GM19452 (cell line): ENCODE measurements at regions not wholly inside any gene's neighbourhood (a gene's known extent, or its start where the extent isn't known, plus 50 kb on each side); places are given as distances from the start of the nearest gene placed in this dataset.

ENCODE experiments used
- ATAC-seq: cut with Tn5 transposase; IDR thresholded peaks from one replicate; pipeline ENCODE4 v1.9.1; 2021; ENCODE audit not compliant: unreplicated experiment

DNA sequence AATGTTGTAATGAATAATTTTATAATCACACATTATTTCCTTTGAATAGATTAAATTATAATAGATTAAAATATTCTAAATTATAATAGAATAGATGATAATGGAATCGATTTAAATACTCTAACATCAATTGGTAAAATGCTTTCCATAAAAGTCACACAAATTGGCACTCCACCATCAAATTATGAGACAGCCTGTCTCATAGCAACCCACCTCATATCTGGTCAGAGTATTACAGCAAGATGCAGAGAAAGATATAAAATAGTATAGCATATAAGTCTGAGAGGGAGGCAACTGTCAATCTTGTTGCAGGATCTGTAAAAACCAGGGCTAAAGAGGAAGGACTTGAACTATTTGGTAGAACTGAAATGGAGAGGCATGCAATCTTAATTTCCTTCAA, 98.4 kb upstream of the NCKAP5 start:
- no peak for ATAC-seq

DNA sequence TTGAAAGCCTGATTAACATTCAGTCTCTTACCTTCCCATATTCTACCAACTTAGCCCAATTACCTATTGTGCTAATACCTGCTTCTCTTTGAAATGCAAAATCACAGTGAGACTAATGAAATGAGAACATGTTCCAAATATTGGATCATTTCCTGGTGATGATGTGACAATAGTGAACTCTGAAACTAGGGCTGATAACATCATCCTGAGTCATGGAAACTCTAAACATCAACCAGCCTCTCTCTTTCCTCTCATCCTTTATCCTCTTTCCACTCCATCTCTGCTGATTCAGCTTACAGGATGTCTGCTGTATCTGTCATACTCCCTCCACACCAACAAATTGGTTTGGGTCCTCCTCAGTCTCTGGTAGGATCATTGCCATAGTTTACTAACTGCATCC, 98.8 kb upstream of the NCKAP5 start:
- no peak for ATAC-seq

DNA sequence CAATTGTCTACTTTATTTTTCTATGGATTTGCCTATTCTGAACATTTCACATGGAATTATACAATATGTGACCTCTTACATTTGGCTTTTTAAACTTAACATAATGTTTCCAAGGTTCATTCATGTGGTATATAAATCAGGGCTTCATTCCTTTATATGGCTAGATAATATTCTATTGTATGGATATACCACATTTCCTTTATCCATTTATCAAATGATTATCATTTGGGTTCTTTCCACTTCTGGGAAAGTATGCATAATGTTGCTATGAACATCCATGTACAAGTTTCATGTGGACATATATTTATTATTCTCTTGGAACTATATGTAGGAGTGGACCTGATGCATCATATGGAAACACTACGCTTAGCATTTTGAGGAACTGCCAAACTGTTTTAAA, 99.7 kb upstream of the NCKAP5 start:
- no peak for ATAC-seq

- ATAC-seq = no peak
These were observed 100.3 kb upstream of the NCKAP5 start for GRCh38 chr2:133668547-133668946.

DNA sequence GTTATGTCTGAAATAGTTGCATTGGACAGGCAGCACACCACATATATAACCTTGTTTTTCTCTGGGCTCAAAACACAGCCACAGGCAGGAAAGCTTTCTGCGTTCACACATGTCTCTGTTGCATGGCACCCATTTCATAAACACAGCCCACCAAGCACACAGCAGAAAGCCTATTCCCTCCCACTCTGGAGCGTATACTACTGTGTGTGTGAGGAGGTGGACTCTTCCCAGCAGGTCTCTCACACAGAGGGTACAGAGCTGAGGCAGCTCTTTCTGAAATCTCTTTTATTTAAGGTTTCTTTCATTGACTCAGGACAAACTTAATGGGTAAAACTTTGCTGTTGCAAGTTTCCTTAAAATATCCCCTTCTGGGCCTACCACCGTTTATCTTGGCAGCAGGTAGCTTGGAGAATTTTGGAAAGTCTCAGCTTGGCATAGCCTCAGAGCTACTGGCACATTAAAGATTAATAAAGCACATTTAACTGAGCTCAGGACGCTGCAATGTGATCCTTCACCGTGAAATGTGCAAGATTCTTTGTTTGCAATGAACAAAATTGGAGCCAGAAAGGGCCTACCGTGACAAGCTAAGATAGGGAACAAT, 105.1 kb upstream of the NCKAP5 start:
- ATAC-seq = no peak

DNA sequence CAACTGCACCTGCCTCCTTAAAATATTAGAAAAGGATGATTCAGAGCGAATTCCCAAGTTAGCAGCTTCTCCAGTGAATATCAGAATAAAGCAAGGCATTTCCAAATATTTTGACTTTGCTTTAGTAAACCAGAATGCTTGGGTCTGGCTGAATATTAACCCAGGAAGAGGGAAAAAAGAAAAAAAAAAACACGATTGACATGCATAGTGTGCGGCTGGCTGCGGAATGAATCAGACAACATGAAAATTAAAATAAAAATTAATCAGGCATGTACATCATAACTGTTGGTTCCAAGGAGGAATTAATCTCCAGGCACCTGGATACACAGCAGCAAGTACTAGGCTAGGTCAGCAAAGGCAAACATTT, 105.8 kb upstream of the NCKAP5 start:
- ATAC-seq = no peak

DNA sequence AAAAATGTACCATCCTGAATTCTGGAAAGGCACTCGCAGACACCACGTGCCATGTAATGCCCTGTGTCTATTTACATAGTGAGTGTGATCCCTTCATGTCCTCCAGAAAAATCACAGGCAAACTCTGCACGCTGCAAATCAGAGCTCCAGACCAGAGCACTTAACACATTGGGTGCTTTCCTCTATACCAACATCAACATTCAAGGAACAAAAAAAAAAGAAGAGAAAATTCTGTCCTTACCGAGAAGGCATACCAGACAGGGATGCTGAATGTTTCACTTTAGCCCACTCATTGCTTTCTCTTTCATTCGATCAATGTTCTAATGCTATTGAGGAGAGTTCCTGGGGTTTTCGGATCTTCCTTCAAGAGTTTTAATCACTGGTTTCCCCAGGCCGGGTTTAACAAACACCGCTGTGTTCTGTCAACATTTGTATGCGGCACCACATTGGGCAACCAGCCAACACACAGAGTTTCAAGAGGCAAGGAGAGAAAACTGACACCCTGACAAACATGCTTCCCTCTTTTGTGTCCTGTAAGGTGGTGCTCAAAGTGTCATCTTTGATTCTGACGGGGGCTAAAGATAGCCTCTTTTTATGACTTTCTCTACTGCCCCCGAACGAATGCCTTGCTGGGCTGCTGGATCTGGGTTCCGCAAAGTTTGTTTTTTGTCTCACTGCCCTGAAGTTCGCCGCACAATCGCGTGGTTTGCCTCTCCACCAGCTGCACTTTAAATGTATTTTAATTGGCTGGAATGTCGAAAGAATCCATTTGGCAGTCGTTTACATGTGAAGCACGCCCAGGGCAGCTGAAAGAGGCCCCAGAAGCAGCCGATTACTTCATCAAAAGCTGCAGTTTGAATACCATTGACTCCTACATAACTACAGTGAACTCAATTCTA, 106.4 kb upstream of the NCKAP5 start:
- no peak for ATAC-seq

- ATAC-seq = no peak
These were observed 108.3 kb upstream of the NCKAP5 start for GRCh38 chr2:133676392-133677130.

DNA sequence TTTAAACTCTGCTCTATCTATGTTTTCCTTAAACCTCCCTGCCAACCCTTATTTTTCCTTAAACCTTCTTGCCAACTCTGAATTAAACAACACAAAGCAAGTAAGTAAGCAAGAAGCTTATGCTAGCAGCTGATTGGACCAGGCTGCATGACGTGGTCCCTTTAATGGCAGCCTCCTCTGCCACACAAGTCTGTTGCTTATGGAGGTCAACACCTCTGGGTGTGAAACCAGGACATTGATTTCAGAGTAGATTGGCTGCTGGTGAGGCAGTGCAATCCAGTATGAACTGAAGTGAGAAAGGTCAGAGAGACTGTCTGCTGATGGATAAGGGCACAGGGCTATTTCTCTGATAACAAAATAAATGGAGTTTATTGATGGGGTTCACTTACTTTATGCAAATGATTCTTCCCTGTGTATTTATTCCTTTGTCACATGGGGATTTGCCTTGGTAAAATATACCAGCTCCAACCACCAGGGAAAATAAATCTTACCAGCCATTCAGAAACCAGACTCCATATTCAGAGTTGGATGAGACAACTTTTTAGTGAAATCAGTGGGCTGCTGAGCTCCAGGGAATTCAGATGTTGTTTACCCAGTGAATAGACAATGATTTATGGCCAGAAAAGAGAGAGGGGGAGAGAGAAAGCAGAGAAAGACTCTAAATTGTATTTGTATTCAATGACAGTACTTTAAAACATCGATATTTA, 112.2 kb upstream of the NCKAP5 start:
- ATAC-seq = no peak

- ATAC-seq = no peak
These were observed 114.1 kb upstream of the NCKAP5 start for GRCh38 chr2:133682347-133682746.

GRCh38 chr2:133682906-133683305, 114.6 kb upstream of the NCKAP5 start:
- no peak for ATAC-seq

DNA sequence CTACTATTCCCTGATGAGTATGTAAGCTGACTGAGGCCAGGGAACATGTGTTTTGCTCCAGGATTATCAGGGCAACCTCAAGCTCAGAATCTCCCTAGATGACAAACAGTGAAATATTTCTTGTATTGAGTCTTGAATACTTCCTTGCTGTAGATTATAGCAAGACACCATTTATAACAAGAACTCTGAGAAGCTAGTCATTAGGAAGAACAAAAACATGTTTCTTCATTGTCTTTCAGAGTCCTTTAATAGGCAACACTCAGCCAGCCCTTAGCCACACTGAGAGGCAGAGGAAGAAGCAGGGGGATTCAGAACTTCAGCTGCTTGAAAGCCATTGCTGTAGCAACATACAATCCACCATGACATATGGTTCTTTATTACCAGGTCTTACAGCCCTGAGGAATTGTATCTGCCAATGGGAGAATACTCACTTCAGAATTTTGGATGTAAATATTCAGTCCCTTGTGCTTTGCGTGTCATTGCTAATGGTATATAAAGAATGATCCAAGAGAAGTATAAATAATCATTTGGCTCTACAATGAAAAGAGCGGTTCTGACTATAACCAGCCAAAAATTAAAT, 117.5 kb upstream of the NCKAP5 start:
- ATAC-seq = no peak

GRCh38 chr2:133690780-133691179, 122.5 kb upstream of the NCKAP5 start:
- no peak for ATAC-seq

DNA sequence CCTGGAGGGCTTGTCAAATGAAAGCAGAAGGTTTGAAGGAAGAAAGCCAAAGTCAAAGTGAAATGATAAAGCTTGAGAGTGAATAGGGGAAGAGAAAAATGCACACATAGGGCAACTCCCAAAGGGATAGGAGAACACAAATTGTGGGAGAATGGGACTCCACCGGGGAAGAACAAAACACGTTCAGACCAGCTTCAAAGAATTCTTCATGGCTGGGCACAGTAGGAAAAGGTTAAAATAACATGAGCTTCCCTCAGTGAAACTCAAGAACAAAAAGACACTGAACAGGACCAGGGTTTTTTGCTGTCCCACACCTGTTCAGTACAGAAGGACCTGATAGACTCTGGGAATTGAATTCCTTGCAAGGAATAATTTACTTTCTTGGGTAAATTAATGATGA, 123.1 kb upstream of the NCKAP5 start:
- ATAC-seq = no peak

GRCh38 chr2:133705287-133705686, 137.0 kb upstream of the NCKAP5 start:
- ATAC-seq = no peak

DNA sequence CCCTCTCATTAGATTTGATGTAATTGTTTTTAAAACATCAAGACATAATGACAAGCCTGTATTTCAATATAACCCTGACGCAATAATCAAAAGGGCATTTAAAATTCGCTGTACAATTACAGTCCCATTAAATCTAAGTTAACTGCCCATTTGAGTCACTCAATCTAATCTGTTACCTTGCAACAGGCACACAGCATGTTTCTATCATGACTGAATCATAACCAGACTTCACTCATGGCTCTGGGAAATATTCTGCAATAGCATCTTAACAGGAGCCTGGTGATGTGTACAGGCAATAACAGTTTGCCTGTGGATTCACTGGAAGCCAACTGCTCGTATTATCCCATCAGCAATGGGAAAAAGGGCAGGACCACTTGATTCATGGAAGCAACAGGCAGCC, 142.3 kb upstream of the NCKAP5 start:
- ATAC-seq = no peak

GRCh38 chr2:133711201-133711600, 142.9 kb upstream of the NCKAP5 start:
- no peak for ATAC-seq

DNA sequence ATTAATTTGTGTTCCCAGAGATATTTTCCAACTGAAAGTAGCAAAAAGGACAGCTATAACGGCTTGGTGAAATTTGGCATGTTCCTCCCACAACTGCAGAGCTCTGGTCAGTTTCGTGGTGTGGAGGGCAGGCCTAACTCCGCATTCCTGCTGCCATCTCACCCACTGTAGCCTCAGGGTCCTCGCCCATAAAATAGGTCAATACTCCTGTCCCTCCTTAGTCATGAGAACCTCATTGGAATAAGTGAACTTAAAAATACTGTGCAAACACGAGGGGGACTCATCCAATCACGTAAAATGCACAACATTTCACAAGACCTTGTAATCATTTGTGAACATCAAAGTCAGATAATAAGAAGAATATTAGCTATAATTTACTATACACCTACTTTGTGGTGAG, 143.5 kb upstream of the NCKAP5 start:
- ATAC-seq = no peak

DNA sequence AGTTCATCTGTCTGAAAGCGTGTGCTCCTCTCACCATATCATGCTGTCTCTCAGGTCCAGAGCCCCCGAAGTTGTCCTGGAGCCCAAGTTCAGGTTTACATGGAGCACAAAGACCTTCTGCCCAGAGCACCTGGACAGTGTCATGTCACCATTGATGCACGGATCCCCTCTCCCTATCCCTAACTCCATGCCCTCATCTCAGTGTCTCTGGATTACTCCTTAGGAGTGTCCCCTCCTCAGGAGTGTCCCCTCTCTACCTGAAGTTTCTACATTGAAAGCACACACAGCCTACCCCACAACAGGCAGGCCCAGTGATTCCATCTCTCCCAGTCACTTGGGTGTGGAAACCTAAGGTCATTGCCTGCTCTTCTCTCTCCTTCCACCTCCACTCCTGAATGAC, 144.1 kb upstream of the NCKAP5 start:
- no peak for ATAC-seq

DNA sequence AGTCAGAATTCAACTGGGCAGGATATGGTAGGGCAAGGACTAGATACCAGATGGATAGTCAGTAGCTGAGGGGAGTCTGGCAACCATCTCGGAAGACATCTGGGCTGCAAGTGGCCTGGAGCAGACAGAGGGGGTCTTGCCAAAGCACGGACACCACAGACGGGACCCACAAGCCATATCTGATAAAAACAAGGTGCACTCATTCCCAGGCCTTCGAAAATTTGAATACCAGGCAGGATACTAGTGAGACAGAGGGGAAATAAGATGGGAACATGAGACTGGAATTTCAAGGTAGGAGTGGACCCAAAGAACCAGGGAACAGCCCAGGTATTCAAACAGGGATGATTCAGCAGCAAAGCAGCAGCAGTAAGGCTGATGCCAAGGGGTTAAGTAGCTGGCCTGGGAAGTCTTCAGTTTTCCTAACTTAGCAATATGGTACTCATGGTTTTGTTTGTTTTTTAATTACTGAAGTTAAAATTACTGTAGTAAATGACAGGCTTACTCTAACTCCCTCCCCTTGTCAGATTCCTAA, 144.9 kb upstream of the NCKAP5 start:
- no peak for ATAC-seq

GRCh38 chr2:133716166-133716565, 147.9 kb upstream of the NCKAP5 start:
- ATAC-seq = no peak
